ENCODE measurements at regions not wholly inside any gene's neighbourhood (a gene's known extent, or its start where the extent isn't known, plus 50 kb on each side); places are given as distances from the start of the nearest gene placed in this dataset.

GRCh38 chr6:132205946-132206345 lies 195.3 kb downstream of the MOXD1 start:
- TF ChIP-seq BRCA1 (CRISPR knock-in tag; IDR thresholded peaks at IDR 0.05) (no peak), YY1 (IDR thresholded peaks at IDR 0.05; ENCODE audit: insufficient read depth, insufficient replicate concordance, low read depth, low read length) (no peak), KLF6 (CRISPR knock-in tag; IDR thresholded peaks at IDR 0.05) (no peak), ZNF781 (CRISPR knock-in tag; IDR thresholded peaks at IDR 0.05; ENCODE audit: borderline replicate concordance, not compliant biosample characterization) (no peak), NFE2 (CRISPR knock-in tag; IDR thresholded peaks at IDR 0.05) (no peak), CTCF (CRISPR knock-in tag; IDR thresholded peaks at IDR 0.05) (no peak), TCF12 (IDR thresholded peaks at IDR 0.05) (no peak), TCF12 (CRISPR knock-in tag; IDR thresholded peaks at IDR 0.05) (no peak), MBNL3 (CRISPR knock-in tag; conservative IDR thresholded peaks at IDR 0.05) (no peak), CCAR2 (optimal IDR thresholded peaks at IDR 0.05; ENCODE audit: low read depth, low read length) (no peak), STAT6 (CRISPR knock-in tag; IDR thresholded peaks at IDR 0.05; ENCODE audit: borderline replicate concordance) (no peak), HES4 (CRISPR knock-in tag; IDR thresholded peaks at IDR 0.05; ENCODE audit: borderline replicate concordance) (no peak), GABPA (IDR thresholded peaks at IDR 0.05; ENCODE audit: low read depth, low read length) (no peak), GABPA (CRISPR knock-in tag; IDR thresholded peaks at IDR 0.05; ENCODE audit: low read depth) (no peak), EHMT2 (IDR thresholded peaks at IDR 0.05; ENCODE audit: borderline replicate concordance, low read depth, low read length) (no peak)

Measured in HepG2 (cell line).